Neural progenitor cell (in vitro differentiated cells): ENCODE measurements at regions not wholly inside any gene's neighbourhood (a gene's known extent, or its start where the extent isn't known, plus 50 kb on each side); places are given as distances from the start of the nearest gene placed in this dataset.
A peak's percentile ranks its signal among the peaks of the same experiment; 100 is the strongest.

Experiments used
- DNase-seq: peaks from one replicate; pipeline ENCODE4 v3.0.0-alpha.2; 2016; ENCODE audit warnings: low spot score
- H2AFZ ChIP-seq: fragments of 200-600 bp; sonication (generic); replicated peaks from 2 replicates; pipeline ENCODE4 v1.6.1; 2016; ENCODE audit warnings: antibody characterized with exemption
- H3F3A ChIP-seq: fragments of 200-600 bp; sonication (generic); 2 replicates; pipeline ENCODE4 v1.6.1; 2016; ENCODE audit warnings: antibody characterized with exemption, low read depth
- H3K27ac ChIP-seq: fragments of 200-600 bp; sonication (generic); 2 replicates; pipeline ENCODE4 v1.5.1; 2016; ENCODE audit warnings: mild to moderate bottlenecking
- H3K27me3 ChIP-seq: fragments of 200-600 bp; sonication (generic); 2 replicates; pipeline ENCODE4 v1.6.1; 2016; ENCODE audit warnings: mild to moderate bottlenecking, moderate library complexity
- H3K36me3 ChIP-seq: fragments of 200-600 bp; sonication (generic); 2 replicates; pipeline ENCODE4 v1.5.1; 2016
- H3K4me1 ChIP-seq: fragments of 200-600 bp; sonication (generic); 2 replicates; pipeline ENCODE4 v1.6.1; 2016; ENCODE audit warnings: mixed run types
- H3K4me2 ChIP-seq: fragments of 200-600 bp; sonication (generic); 2 replicates; pipeline ENCODE4 v1.6.1; 2016
- H3K4me3 ChIP-seq: fragments of 200-600 bp; sonication (generic); 2 replicates; pipeline ENCODE4 v1.5.1; 2016
- H3K79me2 ChIP-seq: fragments of 200-600 bp; sonication (generic); 2 replicates; pipeline ENCODE4 v1.6.1; 2016; ENCODE audit warnings: low read depth
- H3K9ac ChIP-seq: fragments of 200-600 bp; sonication (generic); 2 replicates; pipeline ENCODE4 v1.6.1; 2016
- H3K9me3 ChIP-seq: fragments of 200-600 bp; sonication (generic); 2 replicates; pipeline ENCODE4 v1.5.1; 2016; ENCODE audit warnings: low read depth
- H4K20me1 ChIP-seq: fragments of 200-600 bp; sonication (generic); 2 replicates; pipeline ENCODE4 v1.6.1; 2016; ENCODE audit warnings: low read depth
- H3K27ac Mint-ChIP-seq: 3 replicates; pipeline ENCODE4 v1.8.0; 2021; ENCODE audit warnings: mixed read lengths
- H3K27me3 Mint-ChIP-seq: 2 replicates; pipeline ENCODE4 v1.8.0; 2022; ENCODE audit warnings: low read depth, mild to moderate bottlenecking, inconsistent platforms, moderate library complexity, mixed read lengths; ENCODE audit not compliant: insufficient read depth
- H3K36me3 Mint-ChIP-seq: 3 replicates; pipeline ENCODE4 v1.8.0; 2021; ENCODE audit warnings: mixed read lengths
- H3K4me1 Mint-ChIP-seq: 3 replicates; pipeline ENCODE4 v1.8.0; 2021; ENCODE audit warnings: mixed read lengths
- H3K4me3 Mint-ChIP-seq: 3 replicates; pipeline ENCODE4 v1.8.0; 2021; ENCODE audit warnings: mild to moderate bottlenecking, moderate library complexity, mixed read lengths
- H3K9me3 Mint-ChIP-seq: 3 replicates; pipeline ENCODE4 v1.8.0; 2020; ENCODE audit warnings: mixed read lengths
- EZH2 ChIP-seq: fragments of 200-600 bp; sonication (generic); IDR thresholded peaks from 2 replicates; pipeline ENCODE4 v1.6.1; 2017; ENCODE audit warnings: antibody characterized with exemption, mild to moderate bottlenecking, moderate library complexity
- EZH2phosphoT487 ChIP-seq: fragments of 200-600 bp; sonication (generic); IDR thresholded peaks from 2 replicates; pipeline ENCODE4 v1.6.1; 2017; ENCODE audit warnings: antibody characterized with exemption
- TF ChIP-seq, protein P1 (sequence below): fragments of 200-600 bp; sonication (generic); IDR thresholded peaks from 2 replicates; pipeline ENCODE4 v1.5.1; 2017; ENCODE audit warnings: antibody characterized with exemption, mild to moderate bottlenecking

DNA sequence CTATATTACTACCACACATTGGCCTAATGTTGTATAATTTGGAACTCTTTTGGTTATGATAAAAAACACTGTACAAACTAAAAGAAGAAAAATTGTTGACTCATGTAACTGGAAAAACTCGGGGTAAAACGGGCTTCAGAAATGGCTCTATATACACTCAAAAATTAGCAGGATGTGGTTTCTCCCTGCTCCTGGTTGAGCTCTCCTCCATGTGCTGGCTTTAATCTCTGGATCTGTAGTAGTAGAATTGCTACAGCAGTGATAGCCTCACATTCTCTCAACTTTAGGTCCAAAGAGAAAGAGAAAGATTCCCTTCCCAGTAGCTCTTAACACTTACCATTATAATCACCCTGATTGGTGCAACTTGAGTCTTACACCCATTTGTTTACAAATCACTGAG lies 274.9 kb upstream of the GALNT5 start:
- peaks cover 2% of the 10 kb centered on the region for H3K27me3 Mint-ChIP-seq
- Histone ChIP-seq H4K20me1 (no peaks in the 10 kb centered on the region), H3F3A (no peaks in the 10 kb centered on the region), H3K36me3 (no peaks in the 10 kb centered on the region), H3K9me3 (no peaks in the 10 kb centered on the region), H3K4me3 (no peak overlapping the region), H3K9ac (no peak overlapping the region), H3K27me3 (no peaks in the 10 kb centered on the region), H3K4me1 (peaks cover 10% of the 10 kb centered on the region), H3K27ac (no peak overlapping the region), H2AFZ (no peak overlapping the region), H3K4me2 (no peak overlapping the region), H3K79me2 (no peaks in the 10 kb centered on the region)
- H3K4me1 Mint-ChIP-seq, result peaks cover 10% of the 10 kb centered on the region
- no peak for DNase-seq
- no peaks in the 10 kb centered on the region for H3K9me3 Mint-ChIP-seq
- no peak overlapping the region for H3K27ac Mint-ChIP-seq
- no peaks in the 10 kb centered on the region for H3K36me3 Mint-ChIP-seq
- no peak overlapping the region for H3K4me3 Mint-ChIP-seq
- no peak for TF ChIP-seq EZH2
- no peak for TF ChIP-seq EZH2phosphoT487
- TF ChIP-seq, protein P1, sequence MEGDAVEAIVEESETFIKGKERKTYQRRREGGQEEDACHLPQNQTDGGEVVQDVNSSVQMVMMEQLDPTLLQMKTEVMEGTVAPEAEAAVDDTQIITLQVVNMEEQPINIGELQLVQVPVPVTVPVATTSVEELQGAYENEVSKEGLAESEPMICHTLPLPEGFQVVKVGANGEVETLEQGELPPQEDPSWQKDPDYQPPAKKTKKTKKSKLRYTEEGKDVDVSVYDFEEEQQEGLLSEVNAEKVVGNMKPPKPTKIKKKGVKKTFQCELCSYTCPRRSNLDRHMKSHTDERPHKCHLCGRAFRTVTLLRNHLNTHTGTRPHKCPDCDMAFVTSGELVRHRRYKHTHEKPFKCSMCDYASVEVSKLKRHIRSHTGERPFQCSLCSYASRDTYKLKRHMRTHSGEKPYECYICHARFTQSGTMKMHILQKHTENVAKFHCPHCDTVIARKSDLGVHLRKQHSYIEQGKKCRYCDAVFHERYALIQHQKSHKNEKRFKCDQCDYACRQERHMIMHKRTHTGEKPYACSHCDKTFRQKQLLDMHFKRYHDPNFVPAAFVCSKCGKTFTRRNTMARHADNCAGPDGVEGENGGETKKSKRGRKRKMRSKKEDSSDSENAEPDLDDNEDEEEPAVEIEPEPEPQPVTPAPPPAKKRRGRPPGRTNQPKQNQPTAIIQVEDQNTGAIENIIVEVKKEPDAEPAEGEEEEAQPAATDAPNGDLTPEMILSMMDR, result no peak

DNA sequence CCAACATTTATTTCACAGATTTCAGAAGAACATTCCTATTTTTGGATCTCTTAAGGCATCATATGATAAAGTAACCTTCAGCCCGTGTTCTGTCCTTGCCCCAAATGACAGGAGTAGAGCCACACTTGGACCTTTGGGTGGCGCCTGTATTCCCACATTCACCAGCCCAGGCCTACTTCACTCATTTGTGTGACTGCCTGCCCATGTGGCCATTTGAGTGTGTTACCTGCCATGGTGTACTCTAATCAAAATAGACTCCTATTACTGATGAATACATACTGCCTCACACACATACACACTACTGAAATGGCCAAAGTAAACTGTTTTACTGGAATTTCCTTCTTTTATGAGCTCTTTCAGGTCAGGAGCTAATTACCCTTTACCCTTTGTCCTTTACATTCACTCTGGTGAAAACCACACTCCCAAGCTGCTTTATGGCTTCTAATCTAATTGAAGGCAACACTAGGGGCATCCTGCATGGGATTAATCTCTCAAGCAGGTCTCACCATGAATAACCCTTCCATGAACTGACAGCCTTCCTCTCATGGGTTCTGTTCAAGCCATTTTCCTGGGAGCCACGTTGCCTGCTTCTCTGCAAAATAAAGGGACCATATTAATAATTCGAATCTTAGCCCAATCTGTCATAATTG lies 271.0 kb upstream of the GALNT5 start:
- Histone ChIP-seq H3F3A (no peaks in the 10 kb centered on the region), H3K4me3 (no peak overlapping the region), H3K9me3 (no peaks in the 10 kb centered on the region), H3K4me1 (peaks cover 10% of the 10 kb centered on the region), H3K27me3 (no peaks in the 10 kb centered on the region), H3K36me3 (no peaks in the 10 kb centered on the region), H3K4me2 (no peak overlapping the region), H3K9ac (no peak overlapping the region), H3K27ac (no peak overlapping the region), H2AFZ (no peak overlapping the region), H4K20me1 (no peaks in the 10 kb centered on the region), H3K79me2 (no peaks in the 10 kb centered on the region)
- Mint-ChIP-seq H3K27ac (no peak overlapping the region), H3K4me1 (peaks cover 10% of the 10 kb centered on the region), H3K27me3 (peaks cover 2% of the 10 kb centered on the region), H3K9me3 (no peaks in the 10 kb centered on the region), H3K4me3 (no peak overlapping the region), H3K36me3 (no peaks in the 10 kb centered on the region)
- TF ChIP-seq EZH2phosphoT487 (no peak), EZH2 (no peak)
- TF ChIP-seq, protein P1, result no peak
- peak; percentile 62 for DNase-seq

DNA sequence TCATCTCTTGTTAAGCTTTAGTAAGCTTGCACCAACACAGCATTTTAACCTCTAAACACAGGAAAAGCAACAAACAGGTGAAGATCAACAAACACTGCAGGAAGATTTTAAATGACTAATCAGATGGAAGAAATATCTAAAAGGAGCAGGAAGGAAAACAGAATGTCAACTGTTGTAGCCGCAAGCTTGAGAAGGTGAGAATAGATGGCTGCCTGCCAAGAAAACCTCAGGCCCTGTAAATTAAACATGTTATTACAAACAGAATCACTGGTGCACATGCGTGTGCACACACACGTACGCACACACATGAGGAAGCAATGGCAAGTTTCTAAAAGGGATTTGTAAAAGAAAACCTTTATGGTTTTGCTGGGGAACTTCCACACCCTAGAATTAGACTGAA lies 257.8 kb upstream of the GALNT5 start:
- H3K27me3 Mint-ChIP-seq, result peaks cover 5% of the 10 kb centered on the region
- H3K4me2 ChIP-seq, result no peak overlapping the region
- no peak overlapping the region for H3K4me3 ChIP-seq
- no peaks in the 10 kb centered on the region for H4K20me1 ChIP-seq
- no peaks in the 10 kb centered on the region for H3F3A ChIP-seq
- H3K4me1 Mint-ChIP-seq, result peaks cover 2% of the 10 kb centered on the region
- H3K36me3 Mint-ChIP-seq, result no peaks in the 10 kb centered on the region
- H3K79me2 ChIP-seq, result no peaks in the 10 kb centered on the region
- H3K27ac Mint-ChIP-seq, result no peak overlapping the region
- H2AFZ ChIP-seq, result peak overlapping the region; percentile 54
- H3K9me3 ChIP-seq, result no peaks in the 10 kb centered on the region
- H3K27me3 ChIP-seq, result no peaks in the 10 kb centered on the region
- no peak overlapping the region for H3K4me3 Mint-ChIP-seq
- DNase-seq, result no peak
- TF ChIP-seq, protein P1, result no peak
- TF ChIP-seq EZH2 (no peak), EZH2phosphoT487 (no peak)
- H3K36me3 ChIP-seq, result no peaks in the 10 kb centered on the region
- no peak overlapping the region for H3K9ac ChIP-seq
- H3K4me1 ChIP-seq, result no peaks in the 10 kb centered on the region
- no peaks in the 10 kb centered on the region for H3K9me3 Mint-ChIP-seq
- H3K27ac ChIP-seq, result no peak overlapping the region
